IPS DF 4.7 (cell line): ENCODE measurements at regions not wholly inside any gene's neighbourhood (a gene's known extent, or its start where the extent isn't known, plus 50 kb on each side); places are given as distances from the start of the nearest gene placed in this dataset.

Source experiments
- DNase-seq: peaks from one replicate; pipeline ENCODE4 v3.0.0-alpha.2; 2013; ENCODE audit warnings: low spot score; ENCODE audit errors: extremely low read depth

DNA sequence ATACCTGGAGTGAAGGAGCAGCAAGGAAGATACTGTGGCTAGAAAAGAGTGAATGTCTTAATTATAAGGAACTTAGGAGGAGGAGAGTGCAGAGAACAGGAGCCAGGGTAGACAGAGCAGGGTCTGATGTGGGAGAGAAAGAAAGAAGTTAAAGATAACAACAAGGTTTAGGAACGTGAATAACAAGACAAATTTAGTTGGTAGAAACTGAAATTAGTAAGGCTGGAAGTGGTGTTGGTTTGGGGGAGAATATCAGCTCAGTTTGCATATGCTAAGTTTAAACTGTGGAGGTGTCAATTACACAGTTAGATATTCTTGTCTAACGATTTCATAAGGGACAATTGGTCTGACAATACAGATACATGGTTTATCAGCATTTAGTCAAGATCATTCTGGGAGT is 1123.7 kb upstream of the PABPC4L start:
- DNase-seq: no peak

DNA sequence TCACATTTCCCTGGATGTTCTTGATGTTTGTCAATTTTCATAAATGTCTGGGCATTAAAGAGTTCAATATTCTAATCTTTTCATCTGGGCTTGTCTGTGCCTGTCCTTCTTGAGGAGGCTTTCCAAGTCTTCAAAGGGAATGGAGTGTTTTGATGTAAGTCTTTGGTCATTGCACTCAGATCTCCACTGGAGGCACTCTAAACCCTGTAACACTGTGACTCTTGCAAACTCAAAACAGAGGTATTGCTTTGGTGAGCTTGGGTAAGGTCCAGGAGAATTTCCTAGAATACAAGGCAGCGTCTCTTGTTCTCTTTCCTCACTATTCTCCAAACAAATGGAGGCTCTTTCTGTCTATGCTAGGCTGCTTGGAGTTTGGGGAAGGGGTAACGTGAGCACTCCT is 1118.1 kb upstream of the PABPC4L start:
- DNase-seq: peak; percentile 33

DNA sequence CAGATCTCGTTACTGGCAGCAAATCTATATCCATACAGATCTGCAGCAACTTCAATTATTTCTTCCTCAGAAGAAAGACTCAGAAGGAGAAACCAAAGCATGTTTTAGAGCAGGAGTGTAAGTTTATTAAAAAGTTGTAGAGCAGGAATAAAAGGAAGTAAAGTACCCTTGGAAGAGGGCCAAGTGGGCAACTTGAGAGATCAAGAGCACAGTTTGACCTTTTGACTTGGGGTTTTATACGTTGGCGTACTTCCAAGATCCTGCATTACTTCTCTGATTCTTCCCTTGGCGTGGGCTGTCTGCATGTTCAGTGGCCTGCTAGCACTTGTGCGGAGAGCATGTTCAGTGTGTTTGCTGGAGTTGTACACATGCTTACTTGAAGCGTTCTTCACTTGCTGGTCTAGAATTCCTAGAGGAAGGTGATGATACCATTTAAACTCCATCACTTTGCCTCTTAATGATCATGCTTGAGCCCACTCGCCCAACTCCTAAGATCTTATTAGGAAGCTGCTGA is 1114.7 kb upstream of the PABPC4L start:
- DNase-seq: no peak

DNA sequence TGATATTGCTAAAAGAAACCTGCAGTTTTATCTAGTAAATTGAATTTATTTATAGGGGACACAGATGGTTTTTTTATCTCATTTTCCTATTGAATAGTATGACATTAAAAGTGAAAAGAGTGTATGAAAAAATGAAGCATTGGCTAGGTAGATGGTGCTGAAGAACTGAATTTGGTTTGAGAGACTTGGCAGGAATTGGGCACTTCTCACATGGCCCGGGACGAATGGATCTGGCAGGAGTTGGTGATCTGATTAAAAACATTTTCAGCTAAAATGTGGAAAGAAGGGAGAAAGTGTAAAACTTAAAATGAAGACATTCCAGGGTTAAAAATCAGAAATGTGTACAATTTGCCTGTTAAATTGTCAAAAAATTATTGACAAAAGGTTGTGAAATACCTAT is 1088.5 kb upstream of the PABPC4L start:
- DNase-seq: no peak

DNA sequence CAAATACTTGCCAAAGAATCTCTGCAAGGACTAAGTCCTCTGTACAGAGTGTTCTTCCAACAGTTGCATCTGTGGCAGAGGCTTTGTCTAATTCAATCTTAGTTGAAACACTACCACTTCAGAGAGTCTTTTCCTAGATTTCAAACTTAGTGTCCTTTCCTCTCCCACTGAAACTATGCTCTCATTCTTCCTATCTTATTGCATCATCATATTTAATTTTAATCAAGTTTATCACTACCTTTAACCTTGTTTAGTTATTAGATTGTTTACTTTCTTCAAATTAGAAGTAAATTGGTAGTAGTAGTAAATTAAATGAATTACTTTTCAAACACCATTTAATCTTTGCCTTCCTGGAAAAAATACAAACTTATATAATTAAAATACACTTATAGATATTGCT is 1082.3 kb upstream of the PABPC4L start:
- DNase-seq: no peak

DNA sequence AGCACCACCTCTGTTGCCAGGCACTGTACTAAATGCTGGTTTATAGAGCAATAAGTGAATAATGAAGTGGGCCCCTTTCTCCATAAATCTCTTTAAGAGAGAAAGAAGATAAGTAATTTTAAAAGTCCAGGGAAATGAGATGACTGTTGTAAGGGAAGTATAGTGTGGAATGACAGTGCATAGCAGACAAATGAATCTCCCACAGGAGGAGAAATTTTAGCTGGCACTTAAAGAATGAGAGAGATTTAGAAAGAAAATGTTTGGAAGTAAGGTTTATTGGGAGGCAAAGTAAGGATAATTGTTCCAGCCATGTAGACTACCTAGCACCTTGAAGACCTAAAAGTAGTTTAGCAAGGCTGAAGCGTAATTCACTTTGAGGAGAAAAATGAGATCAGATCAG is 1081.1 kb upstream of the PABPC4L start:
- no peak for DNase-seq

DNA sequence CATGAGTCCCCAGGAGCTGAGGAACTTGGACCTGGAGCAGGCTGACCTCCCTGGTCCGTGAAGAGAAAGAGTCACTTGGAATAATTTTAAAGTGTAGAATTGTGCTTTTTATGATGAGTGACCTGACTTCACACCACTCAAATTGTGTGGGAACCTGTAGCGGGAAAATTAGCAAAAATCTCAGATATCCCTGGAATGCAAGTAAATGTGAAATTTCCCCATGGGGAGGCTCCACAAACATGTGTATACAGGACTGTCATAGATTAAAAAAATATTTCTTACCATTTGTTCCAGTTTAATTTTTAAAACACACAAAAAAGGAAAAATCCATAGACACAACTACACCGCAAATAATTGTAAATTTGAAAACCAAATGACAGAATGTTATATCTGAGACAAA is 1079.6 kb upstream of the PABPC4L start:
- DNase-seq: no peak

DNA sequence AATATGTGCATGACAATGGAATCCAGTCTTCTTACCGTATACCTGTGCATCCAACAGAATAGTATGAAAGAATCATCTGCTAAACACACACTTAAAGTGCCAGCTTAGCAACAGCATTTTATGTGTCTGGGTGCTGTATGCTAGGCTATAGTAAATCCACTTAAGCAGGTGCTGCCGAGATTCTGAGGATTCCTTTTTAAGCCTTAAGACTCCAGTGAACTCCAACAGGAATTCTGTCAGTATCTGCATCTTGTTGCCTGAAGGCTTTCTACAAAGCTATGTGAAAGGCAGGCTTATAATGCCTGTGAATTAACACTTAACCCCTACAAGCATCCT is 1076.4 kb upstream of the PABPC4L start:
- DNase-seq: no peak

DNA sequence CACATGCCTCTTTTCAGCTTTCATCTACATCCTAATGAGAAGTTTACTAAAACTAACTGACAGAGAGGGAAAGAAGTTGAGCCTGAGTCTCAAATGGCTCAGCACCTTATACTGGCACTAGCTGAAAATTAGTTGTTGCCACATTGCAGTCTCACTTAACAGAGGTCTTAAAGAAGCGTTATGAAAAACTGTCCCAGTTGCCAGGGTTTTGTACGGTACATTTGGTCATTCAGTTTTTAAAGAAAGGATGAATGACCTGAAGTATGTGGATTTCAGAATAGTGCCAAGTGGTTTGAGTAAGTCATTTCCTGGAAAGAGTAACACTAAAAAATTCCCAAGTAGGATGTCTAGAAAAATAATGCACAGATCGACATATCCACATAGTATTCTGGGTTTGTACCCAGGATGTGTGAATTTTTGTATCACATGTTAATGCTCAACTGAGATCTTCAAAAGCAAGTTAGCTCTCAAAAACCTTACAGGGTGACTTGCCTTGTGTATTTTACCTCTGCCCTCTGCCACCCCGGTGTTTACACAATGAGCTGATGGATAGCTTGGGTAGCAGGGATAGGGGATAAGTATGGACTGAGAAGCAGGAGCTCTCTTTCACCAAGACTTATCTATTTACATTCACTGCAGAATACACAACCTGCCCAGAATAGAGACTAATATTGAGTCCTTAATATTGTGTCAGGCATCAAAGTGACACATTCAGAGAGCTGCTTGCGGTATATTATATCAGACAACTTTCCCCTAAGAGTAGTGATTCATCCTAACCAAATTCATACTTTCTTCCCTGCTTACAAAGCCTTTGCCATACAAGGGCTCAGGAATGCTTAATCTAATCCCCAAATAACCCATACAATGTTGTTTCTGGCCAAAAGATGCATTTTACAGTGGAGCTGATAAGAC is 1075.7 kb upstream of the PABPC4L start:
- DNase-seq: no peak

DNA sequence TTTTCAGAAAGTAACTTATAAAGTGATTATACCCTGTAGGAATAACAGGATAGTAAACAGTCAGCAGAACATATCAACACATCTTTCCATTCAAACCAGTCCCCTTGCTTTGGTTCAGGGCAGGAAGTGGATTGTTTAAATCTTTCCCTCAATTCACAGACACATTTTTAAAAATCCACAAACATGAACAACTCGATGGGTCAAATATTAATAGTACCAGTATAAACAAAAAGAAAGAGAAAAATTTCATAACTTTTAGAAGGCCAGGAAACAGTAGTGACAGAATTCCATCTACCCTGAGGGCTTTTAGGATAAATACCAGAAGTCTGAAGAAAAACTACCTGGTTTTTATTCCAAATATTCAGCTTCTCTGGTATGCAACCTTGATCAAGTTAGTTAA is 1072.8 kb upstream of the PABPC4L start:
- no peak for DNase-seq

DNA sequence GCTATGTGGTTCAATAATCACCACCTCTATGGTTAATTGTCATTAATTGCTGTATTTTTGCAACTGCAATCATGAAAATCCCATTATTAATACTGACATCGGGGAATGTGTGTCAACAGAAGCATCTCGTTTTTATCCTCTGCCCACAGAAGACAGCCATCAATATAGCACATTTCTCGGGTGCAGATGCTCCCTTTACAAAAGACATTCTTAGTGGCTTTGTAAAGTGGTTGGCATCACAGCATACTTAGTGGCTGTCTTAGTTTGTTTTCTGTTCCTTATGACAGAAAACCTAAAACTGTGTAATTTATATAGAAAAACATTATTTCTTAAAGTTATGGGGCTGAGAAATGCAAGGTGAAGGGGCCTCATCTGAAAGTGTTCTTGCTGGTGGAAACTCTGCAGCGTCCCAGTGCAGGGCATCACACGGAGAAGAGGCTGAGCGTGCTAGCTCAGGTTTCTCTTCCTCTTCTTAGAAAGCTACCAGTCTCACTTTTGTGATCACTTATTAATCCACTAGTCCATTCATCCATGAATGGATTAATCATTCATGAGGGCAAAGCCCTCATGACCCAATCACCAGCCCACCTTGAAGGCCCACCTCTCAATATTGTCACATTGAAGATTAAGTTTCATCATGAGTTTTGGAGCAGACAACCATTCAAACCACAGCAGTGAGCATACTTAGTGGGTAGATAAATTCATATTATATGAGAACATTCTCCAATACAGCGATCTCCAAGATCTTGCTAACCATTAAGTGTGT is 1067.7 kb upstream of the PABPC4L start:
- DNase-seq: no peak

DNA sequence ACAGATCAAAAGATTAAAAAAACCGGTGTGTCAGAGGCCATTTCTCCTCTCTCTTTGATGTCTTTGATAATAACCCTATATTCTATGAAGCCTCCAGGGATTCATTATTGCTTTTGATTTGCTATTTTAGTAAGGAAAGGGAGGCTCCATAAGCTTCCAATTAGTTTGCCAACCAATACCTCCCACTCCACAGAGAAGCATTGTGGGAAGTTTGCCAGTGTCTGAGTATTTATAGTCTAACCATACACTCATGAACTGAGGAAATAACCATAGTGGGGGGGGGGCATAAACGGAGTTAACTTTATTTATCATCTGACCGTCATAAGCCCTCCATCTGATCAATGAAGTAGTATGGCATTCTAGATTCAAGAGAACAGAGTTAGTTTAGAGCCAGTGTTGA is 1066.8 kb upstream of the PABPC4L start:
- DNase-seq: no peak

DNA sequence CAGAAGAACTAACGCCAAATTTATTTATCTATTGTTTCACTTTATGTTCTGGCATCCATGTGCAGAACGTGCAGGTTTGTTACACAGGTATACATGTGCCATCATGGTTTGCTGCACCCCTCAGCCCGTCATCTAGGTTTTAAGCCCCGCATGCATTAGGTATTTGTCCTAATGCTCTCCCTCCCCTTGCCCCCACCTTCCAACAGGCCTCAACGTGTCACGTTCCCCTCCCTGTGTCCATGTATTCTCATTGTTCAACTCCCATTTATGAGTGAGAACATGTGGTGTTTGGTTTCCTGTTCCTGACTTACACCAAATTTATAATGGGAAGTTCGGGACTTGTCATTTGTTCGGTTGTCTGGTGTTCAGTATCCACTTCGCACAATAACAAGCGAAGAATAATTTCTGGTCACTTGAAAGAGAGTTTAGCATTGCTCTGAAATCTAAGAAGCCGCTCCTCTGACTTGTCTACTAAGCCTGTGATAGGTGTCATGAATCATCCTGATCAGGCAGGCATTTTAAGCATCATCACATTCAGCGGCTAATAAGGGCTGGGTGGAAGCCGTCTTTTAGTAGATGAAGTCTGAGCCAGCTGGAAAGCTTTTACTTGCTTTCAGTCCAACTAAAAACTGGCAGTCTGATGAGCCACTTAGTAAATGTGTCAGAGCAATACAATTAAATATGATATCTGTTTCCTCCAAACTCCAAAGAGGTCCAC is 1065.7 kb upstream of the PABPC4L start:
- DNase-seq: no peak

DNA sequence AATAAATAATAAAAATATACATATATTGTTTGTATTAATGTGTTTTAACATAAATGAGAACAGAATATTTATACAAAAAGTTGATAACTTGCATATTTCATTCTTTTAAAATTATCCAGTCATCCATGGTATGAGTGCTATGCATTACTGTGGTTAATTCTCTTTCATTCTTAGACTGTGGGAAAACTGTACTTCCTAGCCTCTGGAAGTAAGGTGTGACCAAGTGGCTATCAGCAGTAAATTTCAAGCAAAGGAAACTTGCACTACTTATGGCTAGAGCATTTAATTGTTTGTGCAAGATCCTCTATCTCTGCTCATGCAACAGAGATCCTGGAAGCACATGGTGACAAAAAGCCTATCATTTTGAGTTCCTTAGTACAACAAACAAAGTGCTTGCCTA is 1054.5 kb upstream of the PABPC4L start:
- DNase-seq: no peak

DNA sequence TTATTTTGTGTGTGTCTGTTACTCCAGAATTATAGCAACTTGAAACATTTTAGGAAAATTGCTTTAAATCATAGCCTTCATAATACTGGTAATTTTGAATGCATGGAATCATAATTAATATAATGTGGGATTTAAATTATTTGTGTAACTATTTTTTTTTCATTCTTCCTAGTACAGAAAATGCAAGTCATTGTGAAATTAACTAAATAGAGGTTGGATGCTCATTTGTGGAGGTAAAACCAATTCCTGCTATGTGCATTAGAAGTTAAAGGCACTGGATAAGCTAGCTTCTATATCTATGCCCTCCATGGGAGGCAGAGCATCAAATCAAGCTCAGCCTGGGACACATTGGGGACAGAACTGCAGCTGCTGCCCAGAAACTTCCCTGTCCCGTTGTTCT is 1048.5 kb upstream of the PABPC4L start:
- DNase-seq: no peak

DNA sequence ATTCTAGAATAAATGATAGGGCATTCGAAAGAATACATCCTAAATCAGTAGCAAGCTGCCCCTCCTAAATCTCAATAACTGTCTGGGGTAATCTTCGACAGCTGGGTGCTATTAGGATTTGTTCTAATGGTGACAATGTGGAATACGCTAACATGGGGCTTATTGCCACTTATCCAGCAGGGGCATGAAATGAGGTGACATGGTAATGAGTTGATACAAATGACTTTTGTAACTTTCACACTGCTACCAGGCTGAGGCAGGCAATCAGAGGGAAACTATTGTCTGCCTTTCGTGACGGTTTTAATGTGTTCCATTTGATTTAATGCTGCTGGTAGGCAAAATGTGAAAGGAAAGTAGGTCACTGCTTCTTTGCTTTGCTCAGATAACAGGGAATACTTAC is 1047.4 kb upstream of the PABPC4L start:
- DNase-seq: no peak

DNA sequence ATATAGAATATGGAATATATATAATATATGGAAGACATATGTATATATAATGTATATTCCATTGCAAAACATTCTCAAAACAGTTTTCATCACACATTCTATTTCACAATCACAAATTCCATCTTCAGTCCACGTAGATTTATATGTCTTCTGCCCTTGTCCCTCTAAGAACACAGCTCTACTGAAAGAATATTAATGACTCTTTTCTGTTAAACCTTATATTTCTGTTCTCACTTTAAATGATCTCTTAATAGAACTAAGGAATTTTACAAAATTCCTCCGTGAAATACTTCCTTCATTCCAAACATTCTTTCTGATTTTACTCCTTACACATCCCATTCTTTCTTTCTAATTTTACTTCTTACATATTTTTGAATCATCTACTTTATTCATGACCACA is 1043.1 kb upstream of the PABPC4L start:
- DNase-seq: no peak

DNA sequence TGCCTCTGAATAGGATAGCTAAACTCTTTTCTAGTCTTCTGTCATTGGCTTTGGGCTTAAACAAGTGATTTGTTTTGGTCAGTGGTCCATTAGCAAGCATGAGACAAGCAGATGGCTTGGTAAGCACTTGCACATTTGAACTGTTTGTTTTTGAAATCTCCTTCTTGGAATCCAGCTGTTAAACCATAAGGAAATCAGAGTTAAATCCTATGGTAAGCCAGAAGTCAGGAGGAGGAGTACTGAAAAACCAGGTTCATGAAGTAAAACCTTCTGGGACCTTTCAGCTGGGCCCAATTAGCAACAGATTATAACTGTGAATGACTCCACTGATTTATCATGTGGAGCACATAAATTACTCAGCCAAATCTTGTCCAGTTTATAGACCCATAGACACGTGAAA is 1042.5 kb upstream of the PABPC4L start:
- DNase-seq: no peak

DNA sequence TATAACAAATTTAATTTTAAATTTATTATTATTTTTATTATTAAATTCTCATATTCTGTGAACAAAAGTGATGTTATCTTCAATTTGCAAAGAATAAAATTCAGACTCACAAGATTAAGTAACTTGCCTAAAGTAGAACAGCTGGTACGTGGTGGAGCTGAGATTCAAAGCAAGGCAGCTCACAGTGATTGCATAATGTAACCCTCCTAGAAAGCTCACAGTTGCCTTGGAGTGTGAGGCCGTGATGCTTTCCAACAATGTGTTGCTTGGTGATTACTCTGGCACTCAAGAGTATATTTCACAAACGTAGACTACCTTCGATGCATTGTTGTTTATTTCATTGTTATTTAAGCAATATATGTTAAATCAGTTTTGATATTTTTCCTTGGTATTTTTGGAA is 1039.2 kb upstream of the PABPC4L start:
- no peak for DNase-seq

DNA sequence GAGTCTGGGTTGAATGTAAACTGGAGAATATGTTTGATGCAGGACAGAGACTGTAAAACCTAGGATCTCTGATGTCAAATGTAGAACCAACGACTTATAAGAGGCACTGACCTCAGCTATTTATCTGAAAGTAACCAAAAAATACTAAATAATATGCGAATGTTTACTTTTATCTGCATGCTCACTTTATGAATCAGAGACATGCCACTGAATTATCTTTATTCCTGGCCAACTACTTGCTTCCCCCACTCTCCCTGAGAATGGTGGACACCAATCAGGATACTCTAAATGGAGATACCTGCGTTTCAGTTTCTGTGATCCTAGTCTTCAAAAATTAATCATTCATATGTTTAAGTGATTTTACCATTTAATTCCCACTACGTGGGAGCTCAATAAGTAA is 1038.4 kb upstream of the PABPC4L start:
- no peak for DNase-seq

DNA sequence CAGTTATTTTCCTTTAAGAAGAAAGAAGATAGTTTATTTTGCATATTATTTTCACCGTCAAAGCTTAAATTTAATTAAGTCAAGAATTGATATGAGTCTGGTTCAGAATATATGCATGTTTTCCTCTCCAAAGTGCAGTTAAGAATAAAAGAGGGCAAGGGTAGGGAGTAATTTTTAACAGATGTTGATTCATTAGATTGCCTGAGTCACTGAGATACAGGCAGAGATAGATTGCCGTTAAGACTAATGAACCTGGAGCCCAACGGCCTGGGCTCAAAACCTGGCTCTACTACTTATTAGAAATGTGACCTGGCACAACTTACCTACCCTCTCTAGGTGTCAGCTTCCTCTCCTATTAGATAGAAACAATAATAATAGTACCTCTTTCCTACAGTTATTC is 1037.4 kb upstream of the PABPC4L start:
- no peak for DNase-seq

DNA sequence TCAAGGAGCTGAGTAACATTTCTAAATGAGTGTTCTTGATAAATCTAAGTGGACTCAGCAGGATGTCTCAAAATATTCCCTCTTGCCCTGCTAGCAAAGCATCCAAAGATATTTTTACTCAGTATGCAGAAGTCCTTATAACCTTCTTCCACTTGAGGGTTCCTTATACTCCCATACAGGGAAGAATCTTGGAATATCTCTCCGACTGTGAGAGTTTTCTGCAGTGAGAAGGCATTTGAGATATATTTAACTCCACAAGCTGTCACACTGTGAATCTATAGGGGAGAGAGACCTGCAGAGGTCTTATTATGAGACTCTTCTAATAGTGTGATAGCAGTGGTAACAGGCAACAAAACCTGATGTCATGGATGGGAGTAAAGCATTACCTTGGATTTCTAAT is 1034.5 kb upstream of the PABPC4L start:
- no peak for DNase-seq
